ENCODE measurements at regions not wholly inside any gene's neighbourhood (a gene's known extent, or its start where the extent isn't known, plus 50 kb on each side); places are given as distances from the start of the nearest gene placed in this dataset.
"Not testable (repeated sequence)": the region's sequence is repeated elsewhere in the genome, so short reads cannot be mapped to it uniquely, and the experiment has no call there.

- DNase-seq = no peak
These were observed 259.8 kb upstream of the ANO5 start for GRCh38 chr11:21933095-21933494.

- no peak for DNase-seq
These were observed 248.3 kb upstream of the ANO5 start for GRCh38 chr11:21944577-21944976.

DNA sequence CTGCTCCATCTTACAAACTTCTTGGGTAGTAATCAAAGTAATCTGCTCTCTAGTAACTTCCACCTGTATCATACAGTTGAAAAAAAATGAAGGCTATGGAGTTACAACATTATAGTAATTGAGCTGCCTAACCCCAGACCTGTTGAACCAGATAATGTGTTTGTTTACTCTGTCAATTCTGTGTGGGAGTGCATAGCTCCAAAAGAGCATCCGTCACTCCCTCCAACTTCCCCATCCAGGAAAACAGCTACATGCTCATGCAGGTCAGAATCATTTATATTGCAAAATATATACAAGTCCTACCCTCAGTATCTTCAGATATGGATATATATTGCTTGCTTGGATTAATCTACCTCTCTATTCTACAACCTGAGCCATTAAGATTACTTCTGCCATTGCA is 244.0 kb upstream of the ANO5 start:
- no peak for DNase-seq

DNA sequence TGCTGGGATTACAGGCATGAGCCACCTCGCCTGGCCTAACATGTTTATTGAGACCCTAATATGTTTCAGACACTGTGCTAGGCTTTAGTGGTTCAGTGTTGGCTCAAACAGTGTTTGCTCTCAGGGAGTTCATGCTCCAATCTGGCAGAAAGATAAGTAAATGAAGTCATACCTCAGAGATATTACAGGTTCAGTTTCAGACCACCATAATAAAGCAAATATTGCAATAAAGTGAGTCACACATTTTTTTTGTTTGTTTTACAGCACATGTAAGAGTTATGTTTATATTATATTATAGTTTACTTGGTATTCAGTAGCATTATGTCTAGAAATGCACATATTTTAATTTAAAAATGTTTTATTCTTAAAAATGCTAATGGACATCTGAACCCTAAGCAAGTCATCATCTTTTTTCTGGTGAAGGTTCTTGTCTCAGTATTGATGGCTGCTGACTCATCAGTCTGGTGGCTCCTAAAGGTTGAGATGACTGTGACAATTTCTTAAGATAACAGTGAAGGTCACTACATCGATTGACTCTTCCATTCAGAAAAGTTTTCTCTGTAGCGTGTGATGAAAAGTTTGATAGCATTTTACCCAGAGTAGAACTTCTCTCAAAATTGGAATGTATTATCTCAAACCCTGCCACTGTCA is 243.0 kb upstream of the ANO5 start:
- DNase-seq = no peak

GRCh38 chr11:21963013-21963412 is 229.9 kb upstream of the ANO5 start:
- DNase-seq = no peak

DNA sequence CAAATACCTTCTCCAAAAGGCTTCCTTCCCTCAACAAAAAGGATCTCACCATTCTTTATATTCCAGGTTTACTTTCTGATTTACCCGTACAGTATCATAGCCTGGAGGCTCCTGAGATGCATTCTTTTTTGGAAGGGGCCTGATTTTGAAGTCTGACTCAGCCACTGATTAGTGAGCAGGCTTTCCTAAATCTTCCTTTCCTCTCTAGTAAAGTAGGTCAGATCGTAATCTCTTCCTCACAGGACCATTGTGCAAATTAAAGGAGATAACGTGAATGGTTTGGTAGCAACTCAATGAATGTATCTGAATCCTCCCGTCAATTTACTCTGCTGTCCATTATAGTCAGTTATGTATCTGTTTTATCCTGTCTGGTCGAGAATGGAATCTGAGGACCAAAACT is 227.7 kb upstream of the ANO5 start:
- no peak for DNase-seq

DNA sequence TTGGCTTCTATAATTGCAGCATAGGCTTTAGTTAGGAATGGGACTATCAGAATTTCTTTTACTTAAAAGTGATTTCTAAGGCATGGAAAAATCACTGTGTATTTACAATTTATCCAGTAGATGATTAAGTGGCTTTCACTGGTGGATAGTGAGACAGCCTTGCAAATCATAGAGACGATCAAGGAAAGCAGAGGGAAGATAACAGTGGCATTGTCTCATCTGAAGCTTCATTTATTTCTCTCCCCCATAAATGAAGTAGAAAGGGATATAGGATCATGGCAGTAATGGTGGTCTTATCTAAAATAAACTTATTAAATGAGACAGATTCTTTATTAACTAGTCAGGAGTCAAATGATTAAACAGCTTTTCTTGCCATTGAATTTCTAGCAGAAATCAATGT is 224.2 kb upstream of the ANO5 start:
- DNase-seq = no peak

- DNase-seq = no peak
These were observed 223.0 kb upstream of the ANO5 start for GRCh38 chr11:21969841-21970240.

- no peak for DNase-seq
These were observed 217.6 kb upstream of the ANO5 start for GRCh38 chr11:21975242-21975641.

DNA sequence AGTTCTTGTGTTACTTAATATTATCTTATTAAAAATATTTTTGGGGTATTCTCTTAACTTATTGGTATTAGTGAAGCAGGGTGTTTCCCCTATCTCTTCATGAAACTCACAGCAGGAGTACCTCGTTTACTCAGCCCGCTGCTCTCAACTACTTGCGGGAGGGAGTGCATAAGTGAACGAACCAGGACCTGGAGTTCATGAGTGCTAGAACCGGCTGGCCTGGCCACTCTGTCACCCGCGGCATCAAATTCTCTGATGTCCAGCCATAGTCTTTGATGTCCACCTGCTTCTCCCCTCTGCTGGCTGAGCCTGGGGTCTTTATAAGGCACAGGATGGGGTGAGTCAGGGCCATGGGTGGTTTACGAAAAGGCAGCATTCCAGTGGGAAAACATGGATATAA is 216.7 kb upstream of the ANO5 start:
- DNase-seq = no peak

DNA sequence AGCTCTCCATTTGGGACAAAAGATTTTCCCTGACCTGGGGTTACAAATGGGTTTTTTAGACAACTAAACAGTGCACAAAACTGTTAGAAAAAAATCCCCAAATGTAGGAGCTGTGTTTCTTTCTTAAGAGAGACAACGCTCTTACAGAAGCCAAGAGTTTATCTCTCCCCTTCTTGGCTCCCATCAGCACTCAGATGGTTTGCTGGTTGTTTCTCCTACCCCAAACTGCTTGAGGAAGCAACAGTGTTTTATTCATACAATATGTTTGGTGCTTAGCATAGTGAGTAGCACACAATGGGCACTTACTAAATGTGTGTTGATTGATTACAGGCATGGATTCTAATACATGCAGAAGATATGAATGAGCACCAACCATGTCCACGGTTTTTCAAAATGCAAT is 209.5 kb upstream of the ANO5 start:
- DNase-seq = no peak

- DNase-seq = no peak
These were observed 206.5 kb upstream of the ANO5 start for GRCh38 chr11:21986361-21986760.

DNA sequence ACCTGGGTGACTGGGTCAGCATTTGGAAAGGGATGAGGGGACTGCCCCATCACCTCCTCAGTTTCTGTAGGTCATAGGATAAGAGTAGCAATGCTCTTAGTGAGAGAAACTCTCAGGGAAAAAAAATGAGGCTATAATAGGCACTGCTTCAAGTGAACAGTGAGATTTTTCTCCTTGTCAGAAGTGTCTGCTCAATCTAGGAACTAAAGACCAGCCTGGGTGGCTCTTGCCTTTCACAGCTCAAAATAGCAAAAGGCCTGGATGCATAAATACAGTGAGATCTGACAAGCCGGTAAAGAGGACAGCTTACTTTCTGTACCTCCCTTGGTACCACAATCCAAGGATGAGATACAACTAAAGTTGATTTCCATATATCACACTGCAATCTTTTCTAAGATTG is 205.6 kb upstream of the ANO5 start:
- no peak for DNase-seq

GRCh38 chr11:21988477-21988876 is 204.4 kb upstream of the ANO5 start:
- DNase-seq = no peak

DNA sequence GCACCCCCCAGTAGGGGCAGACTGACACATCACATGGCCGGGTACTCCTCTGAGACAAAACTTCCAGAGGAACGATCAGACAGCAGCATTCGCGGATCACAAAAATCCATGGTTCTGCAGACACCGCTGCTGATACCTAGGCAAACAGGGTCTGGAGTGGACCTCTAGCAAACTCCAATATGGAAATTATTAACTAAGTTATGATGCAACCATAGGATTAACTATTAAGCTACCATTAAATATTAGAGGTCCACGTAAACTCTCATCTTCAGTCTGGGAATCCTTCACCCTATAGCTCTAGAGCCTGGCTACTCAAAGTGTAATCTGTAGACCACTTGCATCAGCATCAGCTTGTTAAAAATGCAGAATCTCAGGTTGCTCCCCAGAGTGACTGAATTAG is 191.1 kb upstream of the ANO5 start:
- not testable (repeated sequence) for DNase-seq

GRCh38 chr11:22006901-22007300 is 186.0 kb upstream of the ANO5 start:
- no peak for DNase-seq

DNA sequence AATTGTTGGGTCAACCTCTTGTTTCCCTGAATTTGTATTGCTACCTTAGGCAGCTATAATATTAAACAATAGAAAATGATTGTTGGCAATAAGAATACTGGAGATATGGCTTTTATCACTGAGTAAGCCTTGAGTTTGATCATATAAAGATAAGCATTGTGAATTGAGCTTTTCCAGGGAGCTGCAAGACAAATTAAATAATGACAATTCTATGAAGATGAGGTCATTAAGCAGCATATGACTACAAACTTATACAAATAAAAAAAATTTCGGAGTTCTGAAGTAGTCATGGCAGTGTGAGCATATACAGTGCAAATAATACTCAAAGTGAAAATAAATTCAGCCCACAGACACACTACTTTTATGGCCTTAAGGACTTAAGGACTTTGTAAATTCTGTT is 161.1 kb upstream of the ANO5 start:
- DNase-seq = no peak

- DNase-seq = no peak
These were observed 155.4 kb upstream of the ANO5 start for GRCh38 chr11:22037505-22037904.

DNA sequence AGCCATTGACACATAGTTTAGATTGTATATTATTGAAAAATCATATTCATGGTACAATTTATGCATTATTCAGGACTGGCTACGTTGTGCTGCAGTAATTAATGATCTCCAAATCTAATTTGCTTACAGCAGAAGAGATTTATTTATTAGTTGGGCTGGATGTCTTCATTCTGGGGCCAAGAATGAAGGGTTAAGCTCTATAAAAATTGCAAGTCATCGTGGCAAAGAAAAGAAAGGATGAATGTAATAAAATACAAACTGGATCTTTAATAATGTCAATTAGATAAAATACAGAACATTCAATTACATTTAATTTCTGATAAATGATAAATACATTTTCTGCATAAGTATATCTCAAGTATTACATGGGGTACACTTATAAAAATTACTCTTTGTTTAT is 151.8 kb upstream of the ANO5 start:
- DNase-seq = no peak

DNA sequence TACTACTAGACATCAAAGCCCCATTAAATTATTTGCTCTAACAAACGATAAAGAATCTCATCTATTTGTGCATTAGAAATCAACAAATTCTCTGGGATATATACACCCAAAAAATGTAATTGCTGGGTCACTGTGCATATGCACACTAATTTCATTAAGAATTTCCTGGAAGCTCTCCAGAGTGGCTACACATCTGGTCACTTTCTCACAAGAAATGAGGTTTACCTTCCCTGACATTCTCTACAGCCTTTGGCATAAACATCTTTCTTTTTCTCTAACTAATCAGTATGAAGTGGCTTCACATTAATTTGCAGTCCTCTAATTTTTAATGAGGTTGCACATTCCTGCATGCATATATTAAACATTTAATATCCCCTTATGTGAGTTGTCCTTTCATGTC is 150.8 kb upstream of the ANO5 start:
- DNase-seq = no peak

DNA sequence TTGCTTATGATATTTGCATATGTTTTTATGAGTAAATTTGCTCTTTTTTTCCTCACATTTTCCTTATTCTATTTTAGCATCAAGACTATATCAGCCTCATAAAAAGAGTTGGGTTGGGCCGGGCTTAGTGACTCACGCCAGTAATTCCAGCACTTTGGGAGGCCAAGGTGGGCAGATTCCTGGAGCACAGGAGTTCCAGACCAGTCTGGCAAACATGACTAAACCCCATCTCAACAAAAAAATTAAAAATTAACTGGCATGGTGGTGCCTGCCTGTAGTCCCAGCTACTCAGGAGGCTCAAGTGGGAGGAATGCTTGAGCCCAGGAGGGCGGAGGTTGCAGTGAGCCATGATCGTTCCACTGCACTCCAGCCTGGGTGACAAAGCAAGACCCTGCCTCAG is 148.8 kb upstream of the ANO5 start:
- no peak for DNase-seq

DNA sequence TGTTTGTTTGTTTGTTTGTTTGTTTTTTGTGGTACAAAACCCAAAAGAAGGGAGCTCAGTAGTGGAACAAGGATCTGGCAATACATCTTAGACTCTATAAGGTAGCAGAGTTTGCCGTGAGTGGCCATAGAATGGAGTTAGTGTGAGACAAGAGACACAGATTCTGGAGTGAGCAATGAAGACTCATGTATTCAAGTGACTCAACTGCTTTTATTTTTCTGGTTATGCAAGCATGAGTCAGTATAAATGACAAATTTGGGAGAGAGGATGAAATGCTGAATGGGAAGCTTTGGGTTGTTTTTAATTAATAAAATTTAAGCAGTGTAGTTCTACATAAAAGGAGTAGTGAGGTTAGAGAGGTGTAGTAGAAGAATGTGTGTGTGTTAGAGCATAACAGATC is 143.6 kb upstream of the ANO5 start:
- DNase-seq = no peak

- no peak for DNase-seq
These were observed 127.4 kb upstream of the ANO5 start for GRCh38 chr11:22065472-22065871.

DNA sequence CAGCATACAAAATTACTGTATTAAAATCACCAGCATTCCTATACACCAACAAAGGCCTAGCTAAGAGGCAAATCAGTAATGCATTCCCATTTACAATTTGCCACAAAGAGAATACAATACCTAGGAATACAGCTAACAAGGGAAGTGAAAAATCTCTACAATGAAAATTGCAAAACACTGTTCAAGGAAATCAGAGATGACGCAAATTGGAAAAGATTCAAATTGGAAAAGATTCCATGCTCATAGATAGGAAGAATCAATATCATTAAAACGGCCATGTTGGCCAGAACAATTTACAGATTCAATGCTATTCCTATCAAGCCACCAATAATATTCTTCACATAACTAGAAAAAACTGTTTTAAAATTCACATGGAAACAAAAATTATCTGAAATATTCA is 123.0 kb upstream of the ANO5 start:
- no peak for DNase-seq

DNA sequence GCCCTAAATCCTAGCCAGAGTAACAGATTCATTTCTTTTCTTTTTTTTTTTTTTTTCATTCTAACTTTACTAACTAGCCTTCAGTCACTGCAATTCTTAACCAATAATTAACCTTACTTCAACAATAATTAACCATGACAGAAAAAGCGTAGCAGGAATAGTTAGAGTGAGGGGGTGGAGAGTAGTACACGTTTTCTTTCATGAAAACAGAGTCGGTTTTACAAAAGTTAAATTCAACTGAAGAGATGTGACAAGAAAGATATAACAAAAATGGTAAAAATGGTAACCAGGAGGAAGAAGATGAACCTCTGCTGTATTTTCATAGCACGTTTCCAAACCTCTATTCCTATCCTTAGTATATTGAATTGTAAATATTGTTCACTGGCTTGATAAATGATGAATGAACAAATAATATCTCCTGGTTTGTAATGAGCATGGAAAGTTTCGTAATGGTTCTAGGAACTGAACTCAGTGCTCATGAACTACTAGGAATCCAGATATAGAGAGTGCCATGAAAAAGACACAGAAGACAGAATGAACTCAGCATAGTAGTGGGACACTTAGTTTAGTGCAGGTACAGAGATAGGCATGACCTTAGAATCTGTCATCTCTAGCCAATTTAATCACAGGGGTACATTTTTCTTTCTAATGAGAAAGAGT is 116.5 kb upstream of the ANO5 start:
- no peak for DNase-seq

Data from NCI-H1436 (cell line).